ENCODE measurements at regions not wholly inside any gene's neighbourhood (a gene's known extent, or its start where the extent isn't known, plus 50 kb on each side); places are given as distances from the start of the nearest gene placed in this dataset.

- TF ChIP-seq CTCF (IDR thresholded peaks at IDR 0.05) (no peak), POLR2A (IDR thresholded peaks at IDR 0.05) (no peak)
These were observed 63.1 kb upstream of the TANC1 start for GRCh38 chr2:158905341-158905740.

Measured in esophagus squamous epithelium (tissue), 4 donors.